Small intestine (tissue), 7 donors: ENCODE measurements at regions not wholly inside any gene's neighbourhood (a gene's known extent, or its start where the extent isn't known, plus 50 kb on each side); places are given as distances from the start of the nearest gene placed in this dataset.
"Not testable (repeated sequence)": the region's sequence is repeated elsewhere in the genome, so short reads cannot be mapped to it uniquely, and the experiment has no call there.

ENCODE experiments used
- DNase-seq, 2 donors: peaks; one replicate each; pipeline versions ENCODE4 v3.0.0 to v3.0.0-alpha.2; 2013
- FAIRE-seq: peaks from 2 replicates; lab custom pipeline; 2012; peaks lifted over from hg19 to GRCh38; lab: Jason Lieb, UNC
- H3K27ac ChIP-seq, 3 donors: one replicate each; pipeline ENCODE4 v1.5.1; 2013; ENCODE audit warnings: low read length in 2 of 3, mild to moderate bottlenecking in 2 of 3, control low read depth in 1 of 3, inconsistent platforms in 1 of 3, low read depth in 1 of 3, moderate library complexity in 1 of 3
- H3K27me3 ChIP-seq, 3 donors: one replicate each; pipeline ENCODE4 v1.6.1; 2013; ENCODE audit warnings: low read length in 3 of 3, inconsistent platforms in 1 of 3; ENCODE audit not compliant: control insufficient read depth in 3 of 3, insufficient read depth in 3 of 3
- H3K36me3 ChIP-seq, 3 donors: one replicate each; pipeline ENCODE4 v1.6.1; 2013; ENCODE audit warnings: low read length in 3 of 3, inconsistent platforms in 1 of 3, low read depth in 1 of 3, mild to moderate bottlenecking in 1 of 3, moderate library complexity in 1 of 3; ENCODE audit not compliant: control insufficient read depth in 3 of 3, insufficient read depth in 2 of 3
- H3K4me1 ChIP-seq, 3 donors: one replicate each; pipeline ENCODE4 v1.6.1; 2013; ENCODE audit warnings: low read length in 2 of 3, inconsistent platforms in 1 of 3, low read depth in 1 of 3, mild to moderate bottlenecking in 1 of 3, moderate library complexity in 1 of 3; ENCODE audit not compliant: control insufficient read depth in 3 of 3, insufficient read depth in 2 of 3
- H3K4me3 ChIP-seq, 3 donors: one replicate each; pipeline ENCODE4 v1.5.1; 2013; ENCODE audit warnings: low read length in 3 of 3, control low read depth in 1 of 3, inconsistent platforms in 1 of 3, low read depth in 1 of 3, mild to moderate bottlenecking in 1 of 3, moderate library complexity in 1 of 3
- H3K9me3 ChIP-seq, 2 donors: one replicate each; pipeline ENCODE4 v1.6.1; 2013; ENCODE audit warnings: low read depth in 1 of 2, low read length in 1 of 2; ENCODE audit not compliant: control insufficient read depth in 2 of 2, insufficient read depth in 1 of 2
- WGBS, 3 donors: extraction: QIAGEN DNeasy Blood & Tissue Kit; methylation state at CpG; one replicate each; pipeline ENCODE4 v1.1.7; 2013; 5-methylcytosine and 5-hydroxymethylcytosine counted together
- donor health status: healthy with polysubstance abuse.
- donor health status: control.
- donor health status: control.
- donor health status: Bipolar disorder and iron deficiency.
- donor health status: healthy.

GRCh38 chr15:30688684-30689083 lies 62.8 kb downstream of the ARHGAP11B start:
- not testable (repeated sequence) for H3K9me3 ChIP-seq, H3K4me3 ChIP-seq, FAIRE-seq, H3K27ac ChIP-seq, H3K4me1 ChIP-seq, DNase-seq, H3K27me3 ChIP-seq, H3K36me3 ChIP-seq
- WGBS, 3 donors: 87 to 97% (median 92%) methylated on average over 5 of the region's 5 CpGs

GRCh38 chr15:30690153-30690552 lies 64.2 kb downstream of the ARHGAP11B start:
- H3K27ac ChIP-seq, H3K4me1 ChIP-seq, H3K4me3 ChIP-seq, FAIRE-seq, H3K27me3 ChIP-seq, H3K36me3 ChIP-seq, DNase-seq, H3K9me3 ChIP-seq: not testable (repeated sequence)
- 57 to 100% (median 89%) methylated on average over 1 to 2 of the region's 2 CpGs for WGBS, 3 donors

GRCh38 chr15:30695811-30696210 lies 69.9 kb downstream of the ARHGAP11B start:
- not testable (repeated sequence) for H3K9me3 ChIP-seq, H3K4me3 ChIP-seq, H3K4me1 ChIP-seq, H3K36me3 ChIP-seq, H3K27me3 ChIP-seq, DNase-seq, H3K27ac ChIP-seq, FAIRE-seq
- 100% methylated on average over 1 of the region's 3 CpGs; no CpG with 5 or more reads in 2 of the 3 donors for WGBS, 3 donors

GRCh38 chr15:30696439-30697314 lies 70.7 kb downstream of the ARHGAP11B start:
- DNase-seq, H3K4me1 ChIP-seq, H3K9me3 ChIP-seq, H3K4me3 ChIP-seq, H3K36me3 ChIP-seq, FAIRE-seq, H3K27ac ChIP-seq, H3K27me3 ChIP-seq: not testable (repeated sequence)
- WGBS, 3 donors: 75 to 94% (median 81%) methylated on average over 7 of the region's 15 CpGs

GRCh38 chr15:30697315-30697685 lies 71.4 kb downstream of the ARHGAP11B start:
- not testable (repeated sequence) for H3K36me3 ChIP-seq, H3K4me3 ChIP-seq, H3K27me3 ChIP-seq, FAIRE-seq, H3K27ac ChIP-seq, H3K4me1 ChIP-seq, H3K9me3 ChIP-seq, DNase-seq
- WGBS, 3 donors: 69 to 87% (median 81%) methylated on average over 3 of the region's 3 CpGs

GRCh38 chr15:30700006-30700597 lies 74.2 kb downstream of the ARHGAP11B start:
- H3K27ac ChIP-seq, H3K36me3 ChIP-seq, H3K27me3 ChIP-seq, H3K4me1 ChIP-seq, DNase-seq, H3K9me3 ChIP-seq, FAIRE-seq, H3K4me3 ChIP-seq: not testable (repeated sequence)
- WGBS, 3 donors: 78% methylated on average over 1 of the region's 7 CpGs; no CpG with 5 or more reads in 2 of the 3 donors

GRCh38 chr15:30707976-30708685 lies 82.2 kb downstream of the ARHGAP11B start:
- H3K27ac ChIP-seq, H3K9me3 ChIP-seq, FAIRE-seq, H3K36me3 ChIP-seq, DNase-seq, H3K4me3 ChIP-seq, H3K4me1 ChIP-seq, H3K27me3 ChIP-seq: not testable (repeated sequence)
- WGBS, 3 donors: 75 to 87% (median 85%) methylated on average over 8 to 9 of the region's 9 CpGs

- not testable (repeated sequence) for H3K27me3 ChIP-seq, DNase-seq, H3K9me3 ChIP-seq, FAIRE-seq, H3K36me3 ChIP-seq, H3K4me3 ChIP-seq, H3K27ac ChIP-seq, H3K4me1 ChIP-seq
- WGBS, 3 donors: 78 to 100% (median 92%) methylated on average over 1 to 4 of the region's 7 CpGs
These were observed 82.9 kb downstream of the ARHGAP11B start for GRCh38 chr15:30708809-30709208.
